ENCODE measurements at regions not wholly inside any gene's neighbourhood (a gene's known extent, or its start where the extent isn't known, plus 50 kb on each side); places are given as distances from the start of the nearest gene placed in this dataset.

DNA sequence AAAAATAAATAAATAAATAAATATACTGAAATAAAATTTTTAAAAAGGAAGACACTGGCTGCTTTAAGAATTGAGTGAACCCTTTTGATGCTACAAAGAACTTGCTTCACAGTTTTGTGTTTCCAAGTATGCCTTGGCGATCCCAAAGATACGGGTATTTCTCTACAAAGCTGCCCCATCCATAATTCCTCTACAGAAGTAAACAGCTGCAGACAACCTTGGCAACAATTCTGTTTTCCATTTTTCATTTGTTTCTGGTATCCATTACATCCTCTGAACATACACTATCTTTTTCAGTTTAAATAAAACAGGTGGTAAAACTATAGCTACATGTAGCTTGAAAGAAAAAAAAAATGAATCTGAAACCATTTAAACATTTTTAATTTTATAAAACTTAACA, 552.8 kb upstream of the KLHL29 start:
- in situ Hi-C loops (cut with HindIII; ENCODE audit: low sequenced_read_pairs), result loop anchor here (5.0 kb wide), 1 partner anchor 85 kb away; no protein-coding TSS in a partner anchor

DNA sequence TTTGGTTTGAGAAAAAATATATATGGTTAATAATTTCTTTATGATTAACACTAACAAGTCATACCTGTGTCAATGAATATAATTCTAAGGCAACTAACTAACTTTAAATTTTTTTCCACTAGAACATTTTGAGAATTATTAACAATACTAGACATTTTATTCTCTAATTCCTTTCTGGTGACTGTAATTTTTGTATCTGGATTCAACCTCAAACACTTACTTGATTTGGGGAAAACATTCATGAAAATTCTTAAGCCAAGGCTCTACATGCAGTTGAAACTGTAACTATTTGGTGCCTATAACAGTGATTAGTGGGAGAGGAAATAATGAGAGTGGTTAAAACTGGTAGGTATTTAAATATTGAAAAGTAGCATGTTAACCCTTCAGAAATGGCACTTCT, 546.5 kb upstream of the KLHL29 start:
- in situ Hi-C loops (cut with HindIII; ENCODE audit: low sequenced_read_pairs), result no loop called here

DNA sequence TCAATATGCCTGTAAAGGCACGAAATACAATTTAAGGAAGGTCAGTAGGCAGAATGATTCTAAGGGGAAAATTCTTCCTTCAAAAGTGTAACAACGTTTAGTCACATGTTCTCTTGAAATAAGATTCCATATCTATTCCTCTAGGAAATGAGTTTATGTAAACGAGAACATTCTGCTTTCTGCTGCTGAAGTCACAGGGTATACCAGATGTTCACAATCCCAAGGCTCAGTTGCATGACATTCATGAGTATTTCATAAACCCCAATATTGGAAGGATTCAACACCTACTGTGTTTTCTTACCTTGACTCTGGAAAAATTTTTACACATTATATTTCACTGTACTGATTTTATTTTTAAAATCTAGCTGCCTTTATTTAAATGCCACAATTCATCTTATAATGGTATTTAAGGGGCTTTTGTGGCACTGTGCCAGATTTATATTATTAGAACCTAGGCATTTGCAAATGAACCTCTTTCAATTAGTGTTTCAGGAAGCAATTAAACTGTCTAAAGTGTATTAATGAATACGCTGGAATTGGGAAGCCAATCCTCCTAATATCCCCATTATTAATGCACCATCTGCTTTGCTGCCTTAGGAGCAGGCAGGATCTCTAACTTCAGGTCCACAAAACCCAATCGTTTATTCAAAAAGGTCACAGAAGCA, 542.6 kb upstream of the KLHL29 start:
- in situ Hi-C loops (cut with HindIII; ENCODE audit: low sequenced_read_pairs), result no loop called here

DNA sequence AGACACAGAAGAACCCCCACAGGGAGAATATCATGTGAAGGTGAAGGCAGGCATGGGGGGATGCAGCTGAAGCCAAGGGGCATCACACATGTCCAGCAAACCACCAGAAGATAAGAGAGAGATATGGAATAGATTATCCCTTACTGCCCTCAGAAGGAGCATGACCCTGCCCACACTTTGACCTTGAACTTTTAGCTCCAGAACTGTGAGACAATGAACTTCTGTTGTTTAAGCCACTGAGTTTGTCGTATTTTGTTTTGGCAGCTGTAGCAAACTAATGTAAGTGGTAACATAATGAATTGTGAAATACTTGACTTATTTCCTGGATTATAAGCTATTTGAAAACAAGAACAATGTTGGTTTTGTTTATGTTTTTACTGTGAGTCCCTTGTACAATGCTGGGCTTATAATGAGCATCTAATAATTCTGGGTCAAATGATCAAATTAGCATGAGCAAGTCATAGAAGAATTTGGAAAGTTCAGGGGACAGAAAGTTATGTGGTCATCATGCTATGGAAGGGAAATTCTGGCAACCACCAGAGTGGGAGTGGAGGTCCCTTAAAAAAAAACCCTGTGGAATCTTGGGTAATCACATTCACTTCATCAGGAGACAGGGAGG, 541.0 kb upstream of the KLHL29 start:
- in situ Hi-C loops (cut with HindIII; ENCODE audit: low sequenced_read_pairs), result no loop called here

DNA sequence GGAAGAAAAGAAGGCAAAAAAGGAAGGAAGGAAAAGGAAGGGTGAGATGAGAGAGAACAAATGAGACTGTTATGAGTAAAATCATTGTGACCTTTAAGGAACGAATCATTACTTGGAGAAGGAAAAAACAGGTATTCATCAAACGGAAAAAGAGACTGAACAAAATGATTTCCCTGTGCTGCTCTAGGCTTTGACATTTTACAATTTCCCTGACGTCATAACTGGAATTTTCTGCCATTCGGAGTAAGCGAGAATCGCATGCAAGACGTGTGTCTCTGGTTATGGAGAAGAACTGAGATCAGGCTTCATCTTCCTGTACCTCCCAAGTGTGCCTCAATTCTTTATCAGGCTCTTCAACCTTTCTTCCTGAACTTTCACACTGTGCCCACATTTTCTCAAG, 534.7 kb upstream of the KLHL29 start:
- in situ Hi-C loops (cut with HindIII; ENCODE audit: low sequenced_read_pairs), result no loop called here

DNA sequence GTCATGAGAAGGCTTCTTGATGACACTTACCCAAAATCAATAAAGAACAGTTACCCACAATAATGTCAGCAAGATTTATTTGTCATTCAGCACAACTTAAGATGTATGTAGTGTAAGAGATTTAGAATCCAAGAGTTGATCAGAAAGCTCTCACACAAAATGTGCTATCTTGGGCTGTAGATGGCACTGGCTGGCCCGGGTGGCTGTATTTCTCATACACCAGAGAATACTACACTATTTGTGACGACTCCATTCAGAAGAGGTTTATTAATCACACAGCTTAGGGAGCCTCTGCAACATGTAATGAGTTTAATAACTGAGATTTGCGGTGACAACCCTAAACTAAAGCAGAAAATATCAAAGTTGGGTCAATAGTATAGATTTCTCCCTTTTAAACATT, 530.4 kb upstream of the KLHL29 start:
- in situ Hi-C loops (cut with HindIII; ENCODE audit: low sequenced_read_pairs), result no loop called here

DNA sequence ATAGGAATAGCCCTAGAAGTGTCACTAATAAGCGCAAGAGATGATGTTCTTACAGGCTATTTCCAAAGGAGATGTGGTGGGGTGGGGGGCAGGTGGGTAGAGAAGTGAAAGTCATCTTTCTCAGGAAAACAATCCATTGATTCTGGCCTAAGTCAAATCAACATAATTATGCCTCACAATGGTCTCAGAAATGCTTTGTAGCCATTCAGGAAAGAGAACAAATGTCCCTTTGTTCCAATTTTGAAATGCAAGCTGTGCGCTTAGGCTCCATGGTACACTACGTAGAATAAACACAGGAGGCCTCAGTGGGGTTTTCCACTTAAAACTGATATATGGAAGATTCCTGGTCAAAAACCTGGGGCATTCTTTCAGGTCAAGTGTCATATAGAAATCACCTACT, 529.9 kb upstream of the KLHL29 start:
- in situ Hi-C loops (cut with HindIII; ENCODE audit: low sequenced_read_pairs), result no loop called here

DNA sequence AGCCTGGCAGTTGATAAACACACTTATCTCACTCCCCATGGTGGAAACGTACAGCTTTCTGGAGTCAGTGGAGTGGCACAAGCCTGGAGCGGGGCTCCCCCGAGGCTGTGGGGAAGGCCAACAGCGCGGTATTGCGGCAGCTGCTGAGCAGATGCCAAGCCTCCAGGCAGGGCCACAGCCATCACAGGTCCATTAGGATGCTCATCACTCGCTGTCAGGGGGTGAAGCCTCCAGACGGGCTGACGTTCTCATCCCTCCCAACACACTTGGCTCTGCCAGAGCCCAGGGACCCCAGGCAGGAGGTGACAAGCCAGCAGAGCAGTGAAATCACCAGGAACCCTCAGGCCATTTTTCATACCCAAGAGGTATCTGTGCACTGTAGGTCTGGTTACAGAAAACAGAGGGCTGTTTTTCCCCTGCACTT, 529.2 kb upstream of the KLHL29 start:
- in situ Hi-C loops (cut with HindIII; ENCODE audit: low sequenced_read_pairs), result no loop called here

DNA sequence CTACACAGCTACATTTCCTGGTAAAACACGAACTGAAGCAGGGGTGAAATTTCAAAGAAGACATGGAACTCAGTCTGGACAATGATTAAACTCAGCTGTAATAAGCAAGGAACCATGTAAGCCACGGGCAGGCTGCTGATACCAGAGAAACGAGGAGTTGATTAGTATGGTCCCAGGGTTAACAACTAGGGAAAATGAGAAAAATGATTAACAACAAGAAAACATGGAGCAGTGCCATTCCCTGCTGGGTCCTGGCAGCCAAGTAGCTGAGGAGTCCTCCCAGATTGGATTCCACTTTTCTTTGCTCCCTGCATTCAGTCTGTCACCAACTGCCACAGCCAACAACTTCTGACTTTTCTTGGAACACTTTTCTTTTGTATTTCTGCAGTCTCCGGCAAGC, 517.0 kb upstream of the KLHL29 start:
- in situ Hi-C loops (cut with HindIII; ENCODE audit: low sequenced_read_pairs), result no loop called here

DNA sequence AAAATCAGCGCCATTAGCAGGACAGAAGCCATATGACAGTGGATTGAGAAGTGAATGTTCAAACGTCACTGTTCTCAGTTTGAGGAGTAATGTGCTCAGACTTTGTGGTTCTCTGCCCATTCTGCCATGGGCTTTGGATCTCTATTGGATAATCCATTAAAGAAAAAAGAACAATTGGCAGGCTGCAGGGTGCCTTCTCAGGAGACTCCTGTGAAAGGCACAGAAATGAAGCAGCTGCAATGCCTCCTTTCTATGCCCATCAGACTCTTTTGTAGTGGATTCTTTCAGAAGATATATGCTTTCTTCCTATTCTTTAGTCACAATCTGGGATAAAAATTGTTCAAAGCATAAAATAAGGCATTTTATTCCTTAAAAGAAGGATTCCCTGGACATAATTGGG, 506.9 kb upstream of the KLHL29 start:
- in situ Hi-C loops (cut with HindIII; ENCODE audit: low sequenced_read_pairs), result no loop called here

DNA sequence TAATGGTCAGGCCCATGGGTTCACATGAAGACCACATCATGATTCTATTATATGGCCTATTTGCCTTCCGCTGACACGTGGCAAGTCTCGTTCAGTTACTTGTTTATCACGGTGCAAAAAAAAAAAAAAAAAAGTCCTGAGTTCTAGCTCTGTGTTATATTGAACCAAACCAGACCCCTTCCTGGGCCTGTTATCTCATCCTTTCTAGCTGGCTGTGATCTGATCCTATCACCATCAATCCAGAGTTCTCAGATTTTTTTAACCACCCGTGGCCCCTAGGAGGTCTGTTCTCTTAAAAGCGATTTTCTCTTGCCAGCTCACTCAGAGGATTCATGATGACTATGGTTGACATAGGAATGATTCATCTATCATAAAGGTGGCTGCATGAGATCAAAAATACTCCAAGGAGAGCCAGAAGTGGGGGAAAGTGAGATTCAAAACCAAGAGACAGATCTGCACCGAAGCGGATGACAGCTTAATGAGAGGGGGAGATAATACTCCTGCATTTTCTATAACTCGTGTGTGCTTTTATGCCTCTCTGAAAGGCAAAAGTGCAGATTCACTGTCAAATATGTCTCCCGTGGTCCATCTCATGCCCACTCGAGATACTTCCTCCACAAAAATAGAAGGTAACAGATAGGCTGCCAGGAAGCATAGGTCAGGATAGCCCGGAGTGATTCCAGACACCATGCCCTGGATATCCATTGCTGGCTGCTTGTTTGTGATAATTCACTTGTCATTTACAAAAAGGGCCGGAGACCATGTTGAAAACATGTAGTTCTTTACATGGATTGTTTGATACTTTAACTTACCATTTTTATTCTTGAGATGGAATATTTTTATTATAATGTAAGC, 505.7 kb upstream of the KLHL29 start:
- in situ Hi-C loops (cut with HindIII; ENCODE audit: low sequenced_read_pairs), result no loop called here

DNA sequence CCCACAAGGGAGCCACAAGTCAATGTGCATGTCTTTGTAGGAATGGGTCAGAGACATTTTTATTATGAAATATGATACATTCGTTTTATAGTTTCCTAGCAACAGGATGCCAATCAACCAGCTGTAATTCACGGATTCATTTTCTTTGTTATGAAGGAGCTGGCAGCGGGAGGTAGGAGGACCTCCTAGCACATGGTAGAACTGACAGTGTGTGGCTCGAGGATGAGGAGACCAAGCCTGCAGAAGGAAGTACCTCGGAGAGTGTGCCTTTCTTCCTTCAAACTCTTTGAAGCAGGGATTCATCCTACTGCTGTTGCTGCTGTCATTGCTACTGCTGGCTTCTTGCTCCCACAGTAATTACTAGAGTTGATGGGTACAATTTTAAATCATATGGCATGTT, 504.8 kb upstream of the KLHL29 start:
- in situ Hi-C loops (cut with HindIII; ENCODE audit: low sequenced_read_pairs), result no loop called here

DNA sequence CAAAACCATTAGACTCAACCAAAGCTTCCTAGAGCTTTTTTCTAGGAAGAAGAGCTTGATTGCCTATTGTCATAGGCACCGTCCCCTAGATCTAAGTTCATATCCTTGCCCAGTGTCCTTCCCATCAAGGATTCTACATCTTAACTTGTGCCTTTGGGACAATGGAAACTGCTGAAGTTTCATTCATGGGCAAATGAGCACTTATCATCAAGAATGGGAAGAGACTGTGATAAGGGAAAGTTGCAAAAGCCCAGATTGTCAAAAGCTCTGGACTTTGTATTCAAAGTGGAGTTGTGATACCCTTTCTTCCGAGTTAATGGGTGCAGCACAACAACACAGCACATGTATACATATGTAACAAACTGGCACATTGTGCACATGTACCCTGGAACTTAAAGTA, 503.0 kb upstream of the KLHL29 start:
- in situ Hi-C loops (cut with HindIII; ENCODE audit: low sequenced_read_pairs), result no loop called here

DNA sequence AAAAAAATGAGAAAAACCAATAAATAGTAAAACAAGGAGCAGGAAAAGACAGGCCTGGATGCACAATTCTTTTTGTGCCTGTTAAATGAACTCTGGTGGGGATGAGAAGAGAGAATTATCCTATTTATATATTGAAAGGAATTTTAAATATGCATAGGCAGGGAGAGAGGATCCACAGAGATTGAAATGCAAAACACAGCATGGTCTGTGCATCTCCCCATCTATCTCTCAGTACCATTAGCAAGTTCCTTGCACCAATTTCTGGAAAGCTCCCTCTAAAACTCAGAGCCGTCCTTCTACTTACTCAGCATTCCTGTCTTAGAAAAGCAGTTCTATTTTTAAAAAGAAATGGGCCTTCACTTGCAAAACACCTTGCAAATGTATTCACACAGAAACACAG, 502.3 kb upstream of the KLHL29 start:
- in situ Hi-C loops (cut with HindIII; ENCODE audit: low sequenced_read_pairs), result no loop called here

DNA sequence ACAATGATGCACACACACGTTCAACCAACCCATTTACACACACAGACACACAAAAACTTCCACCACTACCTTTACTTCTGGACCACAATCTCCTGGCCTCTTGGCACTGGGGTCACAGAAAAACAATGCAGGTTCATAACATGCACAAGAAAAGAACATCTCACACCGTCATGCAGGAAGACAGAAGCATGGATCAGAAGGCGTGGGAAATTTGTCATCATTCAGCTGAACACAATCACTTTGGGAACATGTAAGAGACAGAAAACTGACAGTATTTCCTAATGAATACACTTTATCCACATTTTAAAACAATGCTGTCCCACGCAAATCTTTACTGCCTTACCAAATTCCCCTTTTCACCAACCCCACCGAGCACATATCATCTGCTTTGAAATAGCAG, 501.9 kb upstream of the KLHL29 start:
- in situ Hi-C loops (cut with HindIII; ENCODE audit: low sequenced_read_pairs), result no loop called here

DNA sequence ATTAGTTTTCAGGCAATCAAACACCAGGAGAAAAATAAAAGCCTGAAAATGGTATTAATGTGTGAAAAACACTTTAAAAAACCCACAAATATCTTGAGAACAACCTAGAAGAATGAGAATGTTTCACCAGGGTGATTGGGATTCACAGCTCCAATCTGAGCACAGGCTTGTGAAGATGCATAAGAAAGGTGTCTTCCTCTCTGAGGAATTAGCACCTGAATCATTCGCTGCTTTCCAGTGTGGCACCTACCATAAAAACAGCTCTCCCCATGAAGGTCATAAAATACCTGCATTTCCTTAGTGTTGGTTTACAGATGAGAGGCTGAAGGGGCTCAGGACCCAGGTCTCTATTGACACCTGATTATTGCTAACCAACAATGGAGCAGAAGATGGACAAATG, 499.7 kb upstream of the KLHL29 start:
- in situ Hi-C loops (cut with HindIII; ENCODE audit: low sequenced_read_pairs), result no loop called here

DNA sequence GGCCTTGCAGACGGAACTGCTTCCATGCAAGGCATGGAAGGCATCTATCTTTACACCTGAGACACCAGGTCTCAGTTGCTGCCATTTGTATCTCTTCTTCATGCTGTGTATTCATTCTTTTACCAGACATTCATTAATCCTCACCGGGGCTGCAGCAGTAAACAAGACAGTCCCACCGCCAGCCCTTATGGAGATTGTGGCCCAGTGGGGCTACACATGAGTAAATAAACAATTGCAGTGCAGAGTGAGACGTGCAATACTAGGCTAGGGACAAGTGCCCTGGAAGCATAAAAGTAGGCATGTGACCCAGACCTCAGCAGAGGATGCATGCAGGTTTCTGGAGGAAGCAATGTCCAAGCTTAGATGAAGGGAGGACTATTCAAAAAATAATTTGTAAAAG, 497.6 kb upstream of the KLHL29 start:
- in situ Hi-C loops (cut with HindIII; ENCODE audit: low sequenced_read_pairs), result no loop called here

DNA sequence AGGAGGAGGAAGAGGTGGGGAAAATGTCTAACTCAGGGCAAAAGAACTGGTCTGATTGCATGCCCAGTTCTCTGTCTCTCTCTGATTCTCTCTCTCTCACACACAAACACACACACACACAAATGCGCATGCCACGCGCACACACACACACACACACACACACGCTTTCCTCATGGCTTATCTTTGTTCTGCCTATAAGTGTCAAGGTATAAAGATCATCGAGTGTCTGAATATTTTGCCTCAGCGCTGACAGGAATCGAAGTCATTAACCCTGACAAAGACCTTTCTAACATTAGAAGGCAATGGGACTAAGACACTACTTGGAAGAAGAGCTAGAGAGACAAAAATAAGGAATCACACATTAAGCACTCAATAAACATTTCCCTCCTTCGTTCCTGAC, 497.1 kb upstream of the KLHL29 start:
- in situ Hi-C loops (cut with HindIII; ENCODE audit: low sequenced_read_pairs), result no loop called here

DNA sequence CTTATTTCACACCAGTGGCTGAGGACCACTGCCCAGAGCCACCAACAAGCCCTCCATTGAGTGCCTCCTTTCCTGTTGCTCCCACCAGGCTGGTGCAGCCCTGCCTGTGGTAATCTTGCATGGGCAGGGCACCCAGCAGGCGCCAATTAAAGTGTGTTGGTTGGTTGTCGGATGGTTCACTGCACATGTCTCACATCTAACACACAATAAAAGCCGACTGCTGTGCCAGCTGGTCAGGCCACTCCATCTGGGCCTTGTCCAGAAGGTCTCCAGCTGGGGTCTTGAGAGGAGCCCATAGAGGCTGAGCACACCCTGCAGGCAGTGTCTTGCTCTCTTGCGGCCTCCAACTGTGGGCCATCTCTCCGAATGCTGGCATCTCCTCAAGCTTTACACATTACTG, 494.8 kb upstream of the KLHL29 start:
- in situ Hi-C loops (cut with HindIII; ENCODE audit: low sequenced_read_pairs), result no loop called here

DNA sequence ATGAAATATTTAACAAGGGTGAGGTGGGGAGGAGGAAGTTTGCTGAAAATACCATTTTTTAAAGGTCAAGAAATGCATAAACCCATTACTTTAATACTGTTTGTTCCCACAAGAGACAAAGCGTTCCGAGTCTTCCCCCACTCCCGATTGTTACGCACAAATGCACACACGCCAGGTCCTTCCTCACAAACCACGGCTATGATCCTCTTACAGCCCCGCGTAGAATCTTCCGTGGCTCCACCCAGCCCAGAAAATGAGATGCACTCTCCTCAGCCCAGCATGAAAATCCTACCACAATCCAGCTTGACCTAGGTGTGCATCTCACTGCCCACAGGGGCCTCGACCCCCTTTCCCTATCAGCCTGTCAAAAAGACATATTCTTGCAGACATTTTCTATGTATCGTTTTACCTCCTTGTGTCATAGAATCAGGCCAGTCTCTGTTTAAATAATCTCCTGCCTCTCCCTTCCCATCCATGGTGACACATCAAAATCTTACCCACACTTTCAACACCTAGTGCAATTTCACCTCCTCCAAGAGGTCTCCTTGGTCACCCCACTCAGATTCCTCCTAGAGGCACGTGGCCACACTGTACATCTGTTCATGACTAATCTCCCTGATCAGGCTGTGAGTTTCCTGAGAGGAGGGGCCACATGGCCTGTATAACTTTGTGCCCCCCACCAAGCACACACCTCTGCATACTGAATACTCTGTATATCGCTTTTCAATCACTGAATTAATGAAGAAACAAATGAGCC, 491.0 kb upstream of the KLHL29 start:
- in situ Hi-C loops (cut with HindIII; ENCODE audit: low sequenced_read_pairs), result no loop called here

DNA sequence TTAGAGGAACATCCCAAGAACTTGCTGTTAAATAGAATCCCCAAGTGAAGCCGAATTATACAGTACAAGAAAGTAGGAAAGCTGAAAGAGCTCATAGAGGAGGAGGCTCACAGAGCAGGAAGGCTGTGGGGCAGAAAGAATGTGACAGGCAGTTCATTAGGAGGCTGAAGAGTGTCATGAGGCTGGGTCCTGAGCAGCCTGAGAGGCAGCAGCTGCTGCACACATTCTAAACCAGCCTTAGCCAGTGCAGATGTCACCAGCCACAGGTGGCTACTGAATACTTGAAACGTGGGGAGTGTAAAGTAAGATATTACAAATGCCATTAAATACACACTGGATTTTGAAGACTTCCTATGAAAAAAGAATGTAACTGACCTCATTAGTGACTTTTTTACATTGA, 490.2 kb upstream of the KLHL29 start:
- in situ Hi-C loops (cut with HindIII; ENCODE audit: low sequenced_read_pairs), result no loop called here

Data from endothelial cell of hepatic sinusoid (primary cell).